Astrocyte (in vitro differentiated cells and primary cell): ENCODE measurements at regions not wholly inside any gene's neighbourhood (a gene's known extent, or its start where the extent isn't known, plus 50 kb on each side); places are given as distances from the start of the nearest gene placed in this dataset.

Experiments used
- DNase-seq: peaks from one replicate; pipeline ENCODE4 v3.0.0-alpha.2; 2010; ENCODE audit warnings: low read depth
- FAIRE-seq: peaks from 2 replicates; lab custom pipeline; 2011; peaks lifted over from hg19 to GRCh38; lab: Jason Lieb, UNC
- H2AFZ ChIP-seq: 2 replicates; pipeline ENCODE4 v1.6.0; 2012; ENCODE audit warnings: low read depth, low read length, inconsistent platforms
- H3K27ac ChIP-seq: 2 replicates; pipeline ENCODE4 v1.5.1; 2011; ENCODE audit warnings: low read depth, low read length, inconsistent platforms
- H3K27me3 ChIP-seq: 2 replicates; pipeline ENCODE4 v1.6.0; 2011; ENCODE audit warnings: low read length, inconsistent platforms; ENCODE audit not compliant: insufficient read depth
- H3K36me3 ChIP-seq: 2 replicates; pipeline ENCODE4 v1.5.1; 2011; ENCODE audit warnings: low read length, inconsistent platforms; ENCODE audit not compliant: insufficient read depth
- H3K4me1 ChIP-seq: 2 replicates; pipeline ENCODE4 v1.5.1; 2011; ENCODE audit warnings: low read length, inconsistent platforms; ENCODE audit not compliant: insufficient read depth
- H3K4me2 ChIP-seq: 2 replicates; pipeline ENCODE4 v1.6.0; 2012; ENCODE audit warnings: low read length, inconsistent platforms
- H3K4me3 ChIP-seq: 2 replicates; pipeline ENCODE4 v1.5.1; 2011; ENCODE audit warnings: low read depth, mild to moderate bottlenecking, low read length, inconsistent platforms; ENCODE audit not compliant: insufficient read depth
- H3K79me2 ChIP-seq: 2 replicates; pipeline ENCODE4 v1.6.0; 2012; ENCODE audit warnings: mild to moderate bottlenecking, low read length, inconsistent platforms; ENCODE audit not compliant: insufficient read depth
- H3K9ac ChIP-seq: 2 replicates; pipeline ENCODE4 v1.6.0; 2012; ENCODE audit warnings: mild to moderate bottlenecking, low read length, inconsistent platforms
- H3K9me3 ChIP-seq: 2 replicates; pipeline ENCODE4 v1.5.1; 2012; ENCODE audit warnings: low read depth, mild to moderate bottlenecking, low read length, inconsistent platforms; ENCODE audit not compliant: insufficient read depth
- H4K20me1 ChIP-seq: 2 replicates; pipeline ENCODE4 v1.6.0; 2012; ENCODE audit warnings: low read length, inconsistent platforms; ENCODE audit not compliant: insufficient read depth
- H3K27ac Mint-ChIP-seq: one replicate; pipeline ENCODE4 v1.8.0; 2021; ENCODE audit warnings: mild to moderate bottlenecking, mixed read lengths; ENCODE audit not compliant: unreplicated experiment
- H3K27me3 Mint-ChIP-seq: one replicate; pipeline ENCODE4 v1.8.0; 2021; ENCODE audit warnings: low read depth, mixed read lengths; ENCODE audit not compliant: unreplicated experiment
- H3K36me3 Mint-ChIP-seq: one replicate; pipeline ENCODE4 v1.8.0; 2021; ENCODE audit warnings: low read depth, mixed read lengths; ENCODE audit not compliant: unreplicated experiment
- H3K4me1 Mint-ChIP-seq: one replicate; pipeline ENCODE4 v1.8.0; 2021; ENCODE audit warnings: low read depth, mixed read lengths; ENCODE audit not compliant: unreplicated experiment
- H3K4me3 Mint-ChIP-seq: one replicate; pipeline ENCODE4 v1.8.0; 2021; ENCODE audit warnings: mild to moderate bottlenecking, moderate library complexity, mixed read lengths; ENCODE audit not compliant: unreplicated experiment
- H3K9me3 Mint-ChIP-seq: one replicate; pipeline ENCODE4 v1.8.0; 2021; ENCODE audit warnings: mild to moderate bottlenecking, mixed read lengths; ENCODE audit not compliant: unreplicated experiment
- CTCF ChIP-seq: IDR thresholded peaks from 2 replicates; pipeline ENCODE4 v1.5.1; 2011; ENCODE audit warnings: low read depth, mild to moderate bottlenecking, inconsistent platforms, low read length, moderate library complexity; ENCODE audit not compliant: insufficient read depth
- EZH2 ChIP-seq: IDR thresholded peaks from 2 replicates; pipeline ENCODE4 v1.6.1; 2012; ENCODE audit warnings: mild to moderate bottlenecking, low read length, inconsistent platforms; ENCODE audit not compliant: insufficient read depth

- H3K4me1 ChIP-seq, result no peaks in the 10 kb centered on the region
- Mint-ChIP-seq H3K9me3 (no peaks in the 10 kb centered on the region), H3K4me1 (peaks cover 4% of the 10 kb centered on the region), H3K4me3 (no peak overlapping the region), H3K36me3 (no peaks in the 10 kb centered on the region), H3K27ac (no peak overlapping the region), H3K27me3 (no peaks in the 10 kb centered on the region)
- H4K20me1 ChIP-seq, result no peaks in the 10 kb centered on the region
- H3K4me3 ChIP-seq, result no peak overlapping the region
- H3K9me3 ChIP-seq, result no peaks in the 10 kb centered on the region
- H3K27me3 ChIP-seq, result no peaks in the 10 kb centered on the region
- H3K79me2 ChIP-seq, result no peaks in the 10 kb centered on the region
- no peak overlapping the region for H3K4me2 ChIP-seq
- no peak overlapping the region for H2AFZ ChIP-seq
- no peak overlapping the region for H3K9ac ChIP-seq
- peak; percentile 49 for DNase-seq
- no peak overlapping the region for H3K27ac ChIP-seq
- no peaks in the 10 kb centered on the region for H3K36me3 ChIP-seq
- no peak for FAIRE-seq
- TF ChIP-seq CTCF (no peak), EZH2 (no peak)
These were observed 195.6 kb upstream of the FLRT2 start for GRCh38 chr14:85334316-85334715.

GRCh38 chr14:85336257-85336656 lies 193.7 kb upstream of the FLRT2 start:
- FAIRE-seq, result no peak
- Histone ChIP-seq H3K4me3 (no peak overlapping the region), H4K20me1 (no peaks in the 10 kb centered on the region), H3K9me3 (no peaks in the 10 kb centered on the region), H3K4me2 (no peak overlapping the region), H3K9ac (no peak overlapping the region), H3K79me2 (no peaks in the 10 kb centered on the region), H3K4me1 (no peaks in the 10 kb centered on the region), H2AFZ (no peak overlapping the region), H3K36me3 (no peaks in the 10 kb centered on the region), H3K27ac (no peak overlapping the region), H3K27me3 (no peaks in the 10 kb centered on the region)
- DNase-seq, result no peak
- H3K27ac Mint-ChIP-seq, result no peak overlapping the region
- H3K36me3 Mint-ChIP-seq, result no peaks in the 10 kb centered on the region
- no peaks in the 10 kb centered on the region for H3K27me3 Mint-ChIP-seq
- peaks cover 4% of the 10 kb centered on the region for H3K4me1 Mint-ChIP-seq
- no peak overlapping the region for H3K4me3 Mint-ChIP-seq
- TF ChIP-seq CTCF, result no peak
- TF ChIP-seq EZH2, result no peak
- H3K9me3 Mint-ChIP-seq, result no peaks in the 10 kb centered on the region

- no peaks in the 10 kb centered on the region for H4K20me1 ChIP-seq
- H3K4me2 ChIP-seq, result no peak overlapping the region
- no peak overlapping the region for H3K27ac ChIP-seq
- no peaks in the 10 kb centered on the region for H3K9me3 ChIP-seq
- FAIRE-seq (no peak), DNase-seq (peak; percentile 5)
- H3K4me1 ChIP-seq, result no peaks in the 10 kb centered on the region
- no peak overlapping the region for H2AFZ ChIP-seq
- peaks cover 4% of the 10 kb centered on the region for H3K4me1 Mint-ChIP-seq
- H3K79me2 ChIP-seq, result no peaks in the 10 kb centered on the region
- H3K9ac ChIP-seq, result no peak overlapping the region
- H3K4me3 Mint-ChIP-seq, result no peak overlapping the region
- H3K9me3 Mint-ChIP-seq, result no peaks in the 10 kb centered on the region
- no peaks in the 10 kb centered on the region for H3K27me3 Mint-ChIP-seq
- no peak for TF ChIP-seq EZH2
- TF ChIP-seq CTCF, result no peak
- H3K27me3 ChIP-seq, result no peaks in the 10 kb centered on the region
- H3K36me3 Mint-ChIP-seq, result no peaks in the 10 kb centered on the region
- H3K36me3 ChIP-seq, result no peaks in the 10 kb centered on the region
- no peak overlapping the region for H3K4me3 ChIP-seq
- H3K27ac Mint-ChIP-seq, result no peak overlapping the region
These were observed 193.1 kb upstream of the FLRT2 start for GRCh38 chr14:85336817-85337216.
